HG03135 (cell line): ENCODE measurements at regions not wholly inside any gene's neighbourhood (a gene's known extent, or its start where the extent isn't known, plus 50 kb on each side); places are given as distances from the start of the nearest gene placed in this dataset.
"Not testable (repeated sequence)": the region's sequence is repeated elsewhere in the genome, so short reads cannot be mapped to it uniquely, and the experiment has no call there.

ENCODE experiments used
- ATAC-seq: cut with Tn5 transposase; IDR thresholded peaks from one replicate; pipeline ENCODE4 v1.9.1; 2021; ENCODE audit warnings: mild to moderate bottlenecking, moderate library complexity; ENCODE audit not compliant: unreplicated experiment

DNA sequence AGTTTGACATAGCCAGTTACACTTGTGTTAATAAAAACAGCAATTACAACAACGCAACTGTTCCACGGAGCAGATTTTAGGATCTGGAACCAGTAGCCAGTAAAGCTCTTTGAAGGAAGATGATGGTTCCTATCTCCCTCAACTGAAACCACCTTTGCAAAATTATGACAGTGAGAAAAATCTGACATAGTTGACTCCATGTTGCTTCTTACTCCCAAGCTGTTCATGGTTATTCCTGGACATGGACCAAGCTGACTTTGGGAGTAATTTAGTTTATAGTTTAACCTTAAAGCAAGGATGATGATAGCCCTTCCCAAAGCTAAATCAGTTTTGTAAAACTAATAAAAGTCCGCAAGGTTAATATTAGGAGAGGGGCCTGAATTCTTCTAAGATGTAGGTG, 518.0 kb upstream of the ZP4 start:
- no peak for ATAC-seq

- no peak for ATAC-seq
Observed at GRCh38 chr1:238406098-238406860, 515.6 kb upstream of the ZP4 start.

DNA sequence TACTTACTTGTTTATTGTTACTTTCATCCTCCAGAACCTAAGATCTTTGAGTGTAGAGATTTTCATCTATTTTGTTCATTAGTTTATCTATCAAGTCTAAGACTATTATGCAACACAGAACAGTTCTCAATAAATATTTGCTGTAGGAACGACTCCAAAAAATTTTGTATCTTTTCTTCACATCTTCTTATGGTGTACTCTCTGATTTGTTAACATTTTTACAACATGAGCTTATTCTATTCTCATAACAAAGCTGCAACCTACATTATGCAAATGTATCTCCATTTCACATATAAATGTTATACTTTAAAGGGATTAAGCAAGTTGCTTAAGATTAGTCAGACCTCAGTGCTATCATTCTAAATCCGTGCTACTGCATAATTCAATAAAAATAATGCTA, 514.2 kb upstream of the ZP4 start:
- no peak for ATAC-seq

GRCh38 chr1:238404481-238404880, 513.8 kb upstream of the ZP4 start:
- ATAC-seq, result no peak

- ATAC-seq, result no peak
Observed at GRCh38 chr1:238401144-238401543, 510.4 kb upstream of the ZP4 start.

- ATAC-seq, result no peak
Observed at GRCh38 chr1:238399558-238399957, 508.8 kb upstream of the ZP4 start.

DNA sequence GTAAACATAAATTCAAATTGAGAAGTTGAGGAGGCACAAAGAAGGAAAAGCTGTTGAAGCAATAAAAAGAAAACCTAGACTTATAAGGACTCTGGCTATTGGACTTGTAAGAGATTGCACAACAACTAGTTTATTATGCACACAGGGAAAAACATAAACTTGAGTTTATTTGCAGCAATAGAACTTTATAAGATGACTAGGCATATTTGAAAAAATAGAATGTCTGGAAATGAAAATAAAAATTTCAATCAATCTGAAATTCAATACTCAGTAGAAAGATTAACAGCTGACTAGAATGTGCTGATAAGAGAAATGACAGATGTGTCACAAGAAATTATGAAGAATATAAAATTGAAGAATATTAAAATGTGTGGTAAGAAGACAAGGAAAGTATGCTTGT, 505.4 kb upstream of the ZP4 start:
- no peak for ATAC-seq

DNA sequence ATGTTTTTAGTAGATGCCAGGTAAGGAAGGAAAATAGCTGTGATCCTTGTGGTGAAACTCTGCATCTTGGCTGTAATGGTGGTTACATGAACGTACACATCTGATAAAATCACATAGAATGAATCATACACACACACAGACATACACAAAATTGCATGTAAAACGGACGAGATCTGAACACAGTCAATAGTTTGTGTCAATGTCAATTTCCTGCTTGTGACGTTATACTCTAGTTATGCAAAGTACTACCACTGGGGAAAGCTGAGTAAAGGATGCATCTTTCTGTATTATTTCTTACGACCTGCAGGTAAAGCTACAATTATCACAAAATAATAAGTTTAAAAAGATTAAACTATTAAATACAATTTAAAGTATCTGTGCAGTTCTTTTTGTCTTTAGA, 493.7 kb upstream of the ZP4 start:
- ATAC-seq, result no peak

GRCh38 chr1:238380167-238380566, 489.4 kb upstream of the ZP4 start:
- no peak for ATAC-seq

- ATAC-seq, result not testable (repeated sequence)
Observed at GRCh38 chr1:238379446-238379845, 488.7 kb upstream of the ZP4 start.

DNA sequence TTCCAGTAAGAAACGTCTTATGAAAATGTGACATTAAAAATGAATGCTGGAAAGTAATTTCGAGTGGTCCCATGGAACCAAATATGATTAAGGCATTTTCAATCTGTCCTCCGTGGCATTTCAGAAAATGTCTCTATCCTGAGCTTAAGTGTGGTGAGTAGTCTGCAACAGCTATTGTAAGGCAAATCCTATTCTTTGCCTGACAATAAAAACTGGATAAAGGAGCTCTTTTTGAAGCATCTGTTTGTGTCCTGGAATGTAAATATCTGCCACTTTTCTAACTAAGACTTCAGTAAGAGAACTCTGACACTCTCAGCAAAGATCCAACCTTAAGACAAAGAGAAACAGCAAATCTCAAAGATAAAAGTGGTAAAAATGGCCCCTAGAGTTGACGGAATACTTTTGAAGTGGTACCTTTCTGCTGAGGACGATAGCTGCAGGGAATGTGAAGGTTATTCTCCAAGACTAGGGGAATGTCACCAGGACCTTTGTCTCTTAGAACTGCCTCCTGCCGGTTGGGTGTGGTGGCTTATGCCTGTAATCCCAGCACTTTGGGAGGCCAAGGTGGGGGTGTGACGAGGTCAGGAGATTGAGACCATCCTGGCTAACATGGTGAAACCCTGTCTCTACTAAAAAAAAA, 486.7 kb upstream of the ZP4 start:
- ATAC-seq, result no peak

DNA sequence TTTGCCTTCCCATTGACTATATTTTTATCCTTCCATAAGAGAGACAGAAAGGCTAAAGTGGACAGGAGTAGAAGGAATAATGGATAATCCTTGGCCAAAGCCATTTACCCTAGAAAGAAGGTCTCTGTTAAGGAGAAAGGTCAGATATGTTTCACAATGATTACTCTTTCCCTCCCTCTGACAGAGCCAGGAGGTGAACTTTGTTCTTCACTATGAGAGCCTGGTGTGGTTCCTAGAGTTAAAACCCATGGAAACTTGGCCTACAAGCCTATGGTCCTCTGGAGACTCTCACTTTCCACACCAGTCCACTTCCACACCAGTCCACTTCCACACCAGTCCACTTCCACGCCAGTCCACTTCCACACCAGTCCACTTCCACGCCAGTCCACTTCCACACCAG, 479.9 kb upstream of the ZP4 start:
- no peak for ATAC-seq

- no peak for ATAC-seq
Observed at GRCh38 chr1:238364214-238364892, 473.6 kb upstream of the ZP4 start.

DNA sequence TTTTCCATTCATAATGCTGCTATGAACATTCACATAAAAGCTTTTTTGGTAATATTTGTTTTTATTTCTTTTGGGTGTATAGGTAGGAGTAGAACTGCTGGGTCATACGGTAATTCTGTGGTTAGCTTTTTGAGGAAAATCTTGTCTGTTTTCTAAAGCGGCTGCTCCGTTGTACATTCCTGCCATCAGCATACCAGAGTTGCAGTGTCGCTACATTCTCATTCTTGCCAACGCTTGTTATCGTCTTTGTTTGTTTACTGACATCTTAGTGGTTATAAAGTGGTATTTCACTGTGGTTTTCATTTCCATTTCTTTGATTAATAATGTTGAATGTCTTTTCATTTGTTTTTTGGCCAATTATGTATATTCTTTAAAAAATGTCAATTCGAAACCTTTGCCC, 469.8 kb upstream of the ZP4 start:
- no peak for ATAC-seq

GRCh38 chr1:238350471-238350870, 459.7 kb upstream of the ZP4 start:
- ATAC-seq, result no peak

DNA sequence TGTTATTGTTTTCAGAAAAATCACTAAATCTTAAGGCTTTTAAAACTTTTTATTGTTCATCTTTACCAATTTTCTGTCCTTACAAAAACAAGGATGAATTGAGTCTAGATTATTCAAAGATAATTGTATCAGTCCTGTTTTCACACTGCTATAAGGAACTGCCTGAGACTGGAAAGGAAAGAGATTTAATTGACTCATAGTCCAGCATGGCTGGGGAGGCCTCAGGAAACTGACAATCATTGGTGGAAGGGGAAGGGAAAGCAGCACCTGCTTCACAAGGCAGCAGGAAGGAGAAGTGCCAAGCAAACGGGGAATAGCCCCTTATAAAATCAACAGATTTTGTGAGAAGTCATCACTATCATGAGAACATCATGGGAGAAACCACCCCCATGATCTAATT, 455.6 kb upstream of the ZP4 start:
- ATAC-seq, result no peak

DNA sequence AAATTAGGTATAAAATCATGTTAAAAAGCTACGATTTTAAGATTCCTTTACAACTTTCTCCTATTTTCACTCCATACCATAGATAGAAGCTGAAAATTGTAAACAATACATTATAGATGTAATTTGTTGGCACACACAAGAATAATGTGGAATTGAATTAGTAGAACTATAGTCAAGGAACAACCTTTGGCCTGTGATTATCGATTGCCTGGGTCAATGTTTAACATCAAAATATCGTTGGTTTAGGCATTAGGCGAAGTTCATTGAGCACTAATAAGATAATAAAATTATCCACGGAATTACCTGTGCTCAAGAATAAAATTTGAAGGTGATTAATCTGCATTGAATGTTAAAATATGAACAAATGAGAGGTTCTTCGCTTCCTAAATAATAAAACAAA, 455.1 kb upstream of the ZP4 start:
- no peak for ATAC-seq

- ATAC-seq, result no peak
Observed at GRCh38 chr1:238343852-238344251, 453.1 kb upstream of the ZP4 start.

DNA sequence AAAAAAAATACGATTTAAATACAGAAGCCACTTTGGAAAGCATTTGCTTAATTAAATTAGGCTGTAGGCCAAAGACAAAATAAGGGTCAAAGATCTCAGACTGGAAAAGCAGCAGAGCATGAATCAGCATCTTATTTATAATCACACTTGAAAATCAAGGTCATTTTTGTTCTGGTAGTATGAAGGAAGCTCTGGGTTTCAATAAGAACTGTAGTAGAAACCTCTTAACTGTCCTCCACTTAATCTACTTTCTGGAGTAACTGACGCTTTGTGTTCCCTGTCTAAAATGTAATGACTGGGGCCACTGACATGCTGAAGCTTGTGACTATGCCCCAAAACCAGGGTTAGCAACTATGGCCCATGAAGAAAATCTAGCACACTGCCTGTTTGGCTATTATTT, 450.7 kb upstream of the ZP4 start:
- no peak for ATAC-seq

DNA sequence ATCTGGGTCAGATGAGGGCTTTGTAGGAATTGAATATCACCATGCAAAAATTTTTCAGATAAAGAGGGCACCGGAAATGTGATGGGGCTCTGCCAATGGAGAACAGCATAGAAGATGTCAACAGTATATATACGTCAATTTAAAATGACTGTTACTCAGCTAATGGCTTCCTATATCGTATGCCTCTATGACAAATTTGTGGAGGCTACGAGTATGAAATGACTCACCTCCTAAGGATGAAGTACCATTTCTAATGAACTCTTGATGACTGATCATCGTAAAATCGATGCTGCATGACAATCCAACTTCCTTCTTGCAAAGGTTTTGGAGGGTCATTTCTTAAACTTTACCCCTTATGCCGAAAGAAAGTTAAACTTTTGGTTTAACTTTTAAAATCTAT, 450.3 kb upstream of the ZP4 start:
- no peak for ATAC-seq

DNA sequence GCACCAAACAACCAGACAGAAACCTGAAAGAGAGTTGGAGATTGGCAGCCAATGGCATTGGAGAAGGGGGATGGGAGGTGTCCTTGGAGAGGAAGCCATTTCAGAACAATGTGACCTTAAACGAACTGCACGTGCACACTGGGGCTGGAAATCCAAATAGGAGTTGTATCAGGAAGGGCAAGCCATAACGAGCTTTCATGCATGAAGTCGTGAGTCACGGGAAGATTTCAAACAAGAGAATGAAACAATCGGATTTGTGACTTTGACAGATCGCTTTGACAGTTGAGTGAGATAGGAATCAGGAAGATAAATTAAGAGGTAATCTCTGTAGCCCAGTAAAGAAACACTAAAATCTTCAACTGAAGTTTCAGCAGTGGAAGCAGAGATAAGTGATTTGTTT, 445.8 kb upstream of the ZP4 start:
- no peak for ATAC-seq

DNA sequence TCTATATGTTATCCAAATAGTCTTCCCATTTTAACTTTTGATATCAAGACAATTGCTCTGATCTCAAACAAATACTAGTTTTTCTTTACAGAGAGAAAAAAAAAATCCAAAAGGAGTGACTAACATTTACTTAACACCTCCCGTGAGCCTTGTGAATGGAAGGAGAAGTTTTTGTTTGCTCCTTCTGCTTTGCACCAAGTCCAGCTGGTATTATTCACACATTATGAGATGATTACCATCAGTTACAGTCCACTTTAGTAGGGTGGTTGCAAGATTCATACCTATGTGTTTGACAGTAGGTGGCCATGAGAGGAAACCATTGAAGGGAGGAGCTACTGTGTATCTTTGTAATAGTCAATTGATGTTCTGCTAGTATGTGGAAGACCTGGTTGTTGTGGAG, 443.4 kb upstream of the ZP4 start:
- ATAC-seq, result no peak
